AG10803 (cell line): ENCODE measurements at regions not wholly inside any gene's neighbourhood (a gene's known extent, or its start where the extent isn't known, plus 50 kb on each side); places are given as distances from the start of the nearest gene placed in this dataset.
"Not testable (repeated sequence)": the region's sequence is repeated elsewhere in the genome, so short reads cannot be mapped to it uniquely, and the experiment has no call there.

Experiments
- DNase-seq: peaks from one replicate; pipeline ENCODE4 v3.0.0; 2010; ENCODE audit warnings: low read depth
- H3K4me3 ChIP-seq: 2 replicates; pipeline ENCODE4 v1.5.1; 2011; ENCODE audit warnings: mild to moderate bottlenecking, low read length, control low read depth
- CTCF ChIP-seq: conservative IDR thresholded peaks from 2 replicates; pipeline ENCODE4 v1.5.1; 2011; ENCODE audit warnings: mild to moderate bottlenecking, low read length, control low read depth, inconsistent platforms

- TF ChIP-seq CTCF: no peak
- peak; percentile 30 for DNase-seq
- no peak overlapping the region for H3K4me3 ChIP-seq
Observed at GRCh38 chr3:39705351-39705900, 104.0 kb upstream of the MYRIP start.

GRCh38 chr3:39707314-39707909, 102.0 kb upstream of the MYRIP start:
- no peak overlapping the region for H3K4me3 ChIP-seq
- DNase-seq: peak; percentile 56
- peak; percentile 79 for TF ChIP-seq CTCF

GRCh38 chr3:39712413-39713048, 96.9 kb upstream of the MYRIP start:
- no peak for TF ChIP-seq CTCF
- no peak for DNase-seq
- H3K4me3 ChIP-seq: no peak overlapping the region

GRCh38 chr3:39713341-39713740, 96.1 kb upstream of the MYRIP start:
- not testable (repeated sequence) for DNase-seq, H3K4me3 ChIP-seq

GRCh38 chr3:39716849-39717248, 92.6 kb upstream of the MYRIP start:
- H3K4me3 ChIP-seq: no peak overlapping the region
- DNase-seq: no peak
- TF ChIP-seq CTCF: no peak

GRCh38 chr3:39718674-39719595, 90.5 kb upstream of the MYRIP start:
- H3K4me3 ChIP-seq: no peak overlapping the region
- DNase-seq: peak; percentile 73
- no peak for TF ChIP-seq CTCF

- no peak overlapping the region for H3K4me3 ChIP-seq
- no peak for TF ChIP-seq CTCF
- DNase-seq: peak; percentile 38
Observed at GRCh38 chr3:39721076-39721475, 88.3 kb upstream of the MYRIP start.
